GM12878 (cell line): ENCODE measurements at regions not wholly inside any gene's neighbourhood (a gene's known extent, or its start where the extent isn't known, plus 50 kb on each side); places are given as distances from the start of the nearest gene placed in this dataset.

Experiments used
- ATAC-seq: fragments of 200-7000 bp; cut with Tn5 transposase; 3 replicates; pipeline ENCODE4 v1.9.1; 2020; ENCODE audit warnings: mild to moderate bottlenecking, moderate library complexity
- BruUV-seq: library from RNA; stranded (reverse); fragments of 400-500 nt; replicated peaks from 2 replicates; lab custom pipeline; 2021; lab: Mats Ljungman, UMichigan
- CTCF ChIA-PET: fragments of 300-600 bp; sonication (Branson Sonifier 250); formaldehyde crosslinking; extraction: SDS; loops from one replicate; lab custom pipeline; 2021; ENCODE audit warnings: inconsistent platforms; lab: Yijun Ruan, JAX
- POLR2A ChIA-PET: fragments of 350-600 bp; formaldehyde crosslinking; extraction: SDS; loops from one replicate; lab custom pipeline; 2021; ENCODE audit warnings: inconsistent platforms; lab: Charles Lee
- RAD21 ChIA-PET: fragments of 300-600 bp; sonication (Branson Sonifier 250); formaldehyde crosslinking; loops from one replicate; lab custom pipeline; 2023; ENCODE audit warnings: antibody characterized with exemption; ENCODE audit not compliant: unreplicated experiment; lab: Charles Lee
- SMC1A ChIA-PET: fragments of 300-600 bp; sonication (Branson Sonifier 250); formaldehyde crosslinking; loops from one replicate; lab custom pipeline; 2023; ENCODE audit not compliant: unreplicated experiment, uncharacterized antibody; lab: Charles Lee
- DNase-seq: peaks from one replicate; pipeline ENCODE4 v3.0.0-alpha.2; 2011; ENCODE audit warnings: low read depth, low spot score
- FAIRE-seq: peaks from 3 replicates; lab custom pipeline; 2011; peaks lifted over from hg19 to GRCh38; lab: Jason Lieb, UNC
- H2AFZ ChIP-seq: 2 replicates; pipeline ENCODE4 v1.6.0; 2011; ENCODE audit warnings: low read depth, low read length, control low read depth; ENCODE audit not compliant: control insufficient read depth
- H3K27ac ChIP-seq: 2 replicates; pipeline ENCODE4 v1.5.1; 2011; ENCODE audit warnings: control low read depth; ENCODE audit not compliant: control insufficient read depth, insufficient read depth
- H3K27me3 ChIP-seq, 2 experiments: replicated peaks in 1 of 2; 2 replicates each; pipeline versions ENCODE4 v1.6.0 to v1.6.1; 2011; ENCODE audit warnings: low read length in 1 of 2; ENCODE audit not compliant: control insufficient read depth in 2 of 2, insufficient read depth in 2 of 2
- H3K36me3 ChIP-seq, 2 experiments: 2 replicates each; pipeline ENCODE4 v1.5.1; 2011; ENCODE audit warnings: low read length in 1 of 2; ENCODE audit not compliant: control insufficient read depth in 2 of 2, insufficient read depth in 2 of 2
- H3K4me1 ChIP-seq: 2 replicates; pipeline ENCODE4 v1.6.1; 2011; ENCODE audit warnings: mild to moderate bottlenecking, low read length, moderate library complexity, mixed read lengths; ENCODE audit not compliant: control insufficient read depth, insufficient read depth
- H3K4me2 ChIP-seq: 2 replicates; pipeline ENCODE4 v1.6.0; 2011; ENCODE audit warnings: control low read depth; ENCODE audit not compliant: control insufficient read depth, insufficient read depth
- H3K4me3 ChIP-seq: fragments of 200-600 bp; sonication (generic); 2 replicates; pipeline ENCODE4 v1.5.1; 2016
- H3K79me2 ChIP-seq: 2 replicates; pipeline ENCODE4 v1.6.0; 2011; ENCODE audit warnings: low read length; ENCODE audit not compliant: control insufficient read depth, insufficient read depth
- H3K9ac ChIP-seq: 2 replicates; pipeline ENCODE4 v1.8.0; 2011; ENCODE audit warnings: low read length, control low read depth, mixed read lengths; ENCODE audit not compliant: control insufficient read depth, insufficient read depth
- H3K9me3 ChIP-seq: replicated peaks from 3 replicates; pipeline ENCODE4 v1.5.1; 2011; ENCODE audit warnings: mild to moderate bottlenecking, low read length; ENCODE audit not compliant: control insufficient read depth, insufficient read depth
- H4K20me1 ChIP-seq: 2 replicates; pipeline ENCODE4 v1.6.0; 2011; ENCODE audit not compliant: control insufficient read depth, insufficient read depth
- BCLAF1 ChIP-seq: fragments of 450-650 bp; IDR thresholded peaks from 2 replicates; pipeline ENCODE4 v1.6.1; 2017; ENCODE audit warnings: antibody characterized with exemption, mild to moderate bottlenecking, moderate library complexity
- ELK1 ChIP-seq: IDR thresholded peaks from 2 replicates; pipeline ENCODE4 v1.6.1; 2012; ENCODE audit warnings: low read depth, low read length, improper control_type of control experiment
- FOS ChIP-seq: IDR thresholded peaks from 3 replicates; pipeline ENCODE4 v1.6.1; 2011; ENCODE audit warnings: borderline replicate concordance; ENCODE audit not compliant: insufficient read length; ENCODE audit errors: extremely low read depth
- FOXM1 ChIP-seq: IDR thresholded peaks from 2 replicates; pipeline ENCODE4 v1.6.1; 2012; ENCODE audit warnings: low read depth, mild to moderate bottlenecking, inconsistent platforms, low read length, moderate library complexity
- MEF2A ChIP-seq: IDR thresholded peaks from 2 replicates; pipeline ENCODE4 v1.6.1; 2011; ENCODE audit warnings: low read depth, mild to moderate bottlenecking, low read length, moderate library complexity; ENCODE audit not compliant: insufficient read depth
- MXI1 ChIP-seq: fragments of 150-350 bp; IDR thresholded peaks from 2 replicates; pipeline ENCODE4 v1.6.1; 2011; ENCODE audit warnings: low read depth, mild to moderate bottlenecking, inconsistent platforms, low read length, improper control_type of control experiment
- NR2F1 ChIP-seq: fragments of 450-650 bp; conservative IDR thresholded peaks from 2 replicates; pipeline ENCODE4 v1.6.1; 2017; ENCODE audit warnings: mild to moderate bottlenecking
- SMARCA5 ChIP-seq: fragments of 450-650 bp; IDR thresholded peaks from 2 replicates; pipeline ENCODE4 v1.6.1; 2017; ENCODE audit warnings: mild to moderate bottlenecking
- STAT1 ChIP-seq: fragments of 450-650 bp; conservative IDR thresholded peaks from 2 replicates; pipeline ENCODE4 v1.6.1; 2014; ENCODE audit warnings: antibody characterized with exemption, mild to moderate bottlenecking
- USF1 ChIP-seq: IDR thresholded peaks from 2 replicates; pipeline ENCODE4 v1.6.1; 2011; ENCODE audit warnings: borderline replicate concordance, low read depth, mild to moderate bottlenecking, moderate library complexity, mixed read lengths, low read length; ENCODE audit not compliant: insufficient read depth; ENCODE audit errors: extremely low read length
- WRNIP1 ChIP-seq: IDR thresholded peaks from 2 replicates; pipeline ENCODE4 v1.6.1; 2011; ENCODE audit warnings: low read depth, low read length, improper control_type of control experiment, borderline replicate concordance
- ZNF217 ChIP-seq: fragments of 450-650 bp; IDR thresholded peaks from 2 replicates; pipeline ENCODE4 v1.6.1; 2017; ENCODE audit warnings: antibody characterized with exemption, mild to moderate bottlenecking
- WGBS: methylation state at CpG from one replicate; pipeline ENCODE4 v1.1.6; 2016; ENCODE audit warnings: low lambda C conversion rate; ENCODE audit not compliant: insufficient replicate concordance, insufficient coverage; ENCODE audit errors: missing lambda C conversion rate; 5-methylcytosine and 5-hydroxymethylcytosine counted together
- in situ Hi-C: fragments of 300-500 bp; cut with MboI; formaldehyde crosslinking; loops from 9 replicates; pipeline ENCODE4 v1.14.3; 2018; ENCODE audit warnings: mixed read lengths
- intact Hi-C: fragments of 100-400 bp; cut with micrococcal nuclease; formaldehyde crosslinking; loops from one replicate; pipeline ENCODE4 v1.14.2; 2022; ENCODE audit not compliant: unreplicated experiment
- TF ChIP-seq, protein P1 (sequence below): fragments of 450-650 bp; IDR thresholded peaks from 2 replicates; pipeline ENCODE4 v1.6.1; 2017; ENCODE audit warnings: borderline replicate concordance
- TF ChIP-seq, protein P2 (sequence below): fragments of 450-650 bp; IDR thresholded peaks from 2 replicates; pipeline ENCODE4 v1.6.1; 2018; ENCODE audit warnings: borderline replicate concordance, mild to moderate bottlenecking; ENCODE audit not compliant: partially characterized antibody

DNA sequence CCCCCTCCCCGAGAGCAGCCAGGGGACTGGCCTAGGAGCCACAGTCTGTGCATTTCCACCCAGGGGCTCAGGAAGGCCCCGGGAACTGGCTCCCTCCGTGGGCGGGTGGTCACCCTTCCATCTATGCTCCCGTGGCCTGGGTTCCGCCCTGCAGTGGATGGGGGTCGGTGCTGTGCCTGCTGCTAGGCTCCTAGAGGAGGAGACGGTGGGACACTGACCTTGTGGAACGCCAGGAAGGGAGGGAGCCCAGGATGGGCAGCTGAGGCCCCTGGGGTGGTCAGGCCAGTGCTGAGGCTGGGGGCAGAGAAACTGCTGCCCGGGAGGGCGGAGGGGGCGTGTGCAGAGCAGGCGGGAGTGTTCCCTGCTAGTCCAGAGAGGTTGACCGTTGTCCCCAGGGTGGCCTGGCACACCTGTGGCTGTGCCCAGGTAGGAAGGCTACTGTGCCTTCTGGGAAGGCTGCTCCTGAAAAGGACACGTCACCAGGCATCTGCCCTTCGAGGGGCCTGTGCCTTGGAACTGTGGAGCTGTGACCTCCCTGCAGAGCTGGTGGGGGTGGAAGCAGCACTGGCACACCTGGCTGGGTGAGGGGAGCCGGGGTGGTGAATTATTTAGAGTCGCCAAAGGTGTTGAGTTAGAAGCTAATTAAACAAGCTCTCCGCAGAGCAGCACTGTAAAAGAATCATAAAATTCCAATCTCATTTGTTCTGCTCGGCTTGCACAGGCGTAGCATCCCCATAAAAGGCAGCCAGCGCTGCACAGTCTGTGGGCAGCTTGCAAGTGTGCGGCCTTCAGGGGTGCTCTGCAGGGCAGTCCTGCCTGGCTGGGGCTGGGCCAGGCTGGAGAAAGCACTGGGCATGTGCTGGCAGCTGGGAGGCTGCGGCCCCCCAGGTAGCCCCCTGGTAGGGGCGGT lies 145.1 kb downstream of the KIF26A start:
- no peak for ATAC-seq
- 35% methylated on average over 24 of the region's 25 CpGs for WGBS
- TF ChIP-seq NR2F1, result no peak
- TF ChIP-seq BCLAF1, result no peak
- TF ChIP-seq, protein P1, sequence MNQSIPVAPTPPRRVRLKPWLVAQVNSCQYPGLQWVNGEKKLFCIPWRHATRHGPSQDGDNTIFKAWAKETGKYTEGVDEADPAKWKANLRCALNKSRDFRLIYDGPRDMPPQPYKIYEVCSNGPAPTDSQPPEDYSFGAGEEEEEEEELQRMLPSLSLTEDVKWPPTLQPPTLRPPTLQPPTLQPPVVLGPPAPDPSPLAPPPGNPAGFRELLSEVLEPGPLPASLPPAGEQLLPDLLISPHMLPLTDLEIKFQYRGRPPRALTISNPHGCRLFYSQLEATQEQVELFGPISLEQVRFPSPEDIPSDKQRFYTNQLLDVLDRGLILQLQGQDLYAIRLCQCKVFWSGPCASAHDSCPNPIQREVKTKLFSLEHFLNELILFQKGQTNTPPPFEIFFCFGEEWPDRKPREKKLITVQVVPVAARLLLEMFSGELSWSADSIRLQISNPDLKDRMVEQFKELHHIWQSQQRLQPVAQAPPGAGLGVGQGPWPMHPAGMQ, result no peak
- TF ChIP-seq FOXM1, result no peak
- TF ChIP-seq FOS, result no peak
- TF ChIP-seq WRNIP1, result no peak
- TF ChIP-seq MEF2A, result no peak
- no peak for TF ChIP-seq ELK1
- no peak for TF ChIP-seq MXI1
- TF ChIP-seq SMARCA5, result no peak
- no peak for TF ChIP-seq STAT1
- no peak for TF ChIP-seq USF1
- TF ChIP-seq, protein P2, sequence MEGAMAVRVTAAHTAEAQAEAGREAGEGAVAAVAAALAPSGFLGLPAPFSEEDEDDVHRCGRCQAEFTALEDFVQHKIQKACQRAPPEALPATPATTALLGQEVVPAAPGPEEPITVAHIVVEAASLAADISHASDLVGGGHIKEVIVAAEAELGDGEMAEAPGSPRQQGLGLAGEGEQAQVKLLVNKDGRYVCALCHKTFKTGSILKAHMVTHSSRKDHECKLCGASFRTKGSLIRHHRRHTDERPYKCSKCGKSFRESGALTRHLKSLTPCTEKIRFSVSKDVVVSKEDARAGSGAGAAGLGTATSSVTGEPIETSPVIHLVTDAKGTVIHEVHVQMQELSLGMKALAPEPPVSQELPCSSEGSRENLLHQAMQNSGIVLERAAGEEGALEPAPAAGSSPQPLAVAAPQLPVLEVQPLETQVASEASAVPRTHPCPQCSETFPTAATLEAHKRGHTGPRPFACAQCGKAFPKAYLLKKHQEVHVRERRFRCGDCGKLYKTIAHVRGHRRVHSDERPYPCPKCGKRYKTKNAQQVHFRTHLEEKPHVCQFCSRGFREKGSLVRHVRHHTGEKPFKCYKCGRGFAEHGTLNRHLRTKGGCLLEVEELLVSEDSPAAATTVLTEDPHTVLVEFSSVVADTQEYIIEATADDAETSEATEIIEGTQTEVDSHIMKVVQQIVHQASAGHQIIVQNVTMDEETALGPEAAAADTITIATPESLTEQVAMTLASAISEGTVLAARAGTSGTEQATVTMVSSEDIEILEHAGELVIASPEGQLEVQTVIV, result no peak
- TF ChIP-seq ZNF217, result no peak

More for the DNA sequence above, 145.1 kb downstream of the KIF26A start:
- in situ Hi-C loops, result no loop called here
- Histone ChIP-seq H2AFZ (no peak overlapping the region), H3K27me3 (no peaks in the 10 kb centered on the region), H3K79me2 (no peaks in the 10 kb centered on the region), H3K36me3 (no peaks in the 10 kb centered on the region), H3K9me3 (no peaks in the 10 kb centered on the region), H4K20me1 (no peaks in the 10 kb centered on the region), H3K4me2 (no peak overlapping the region), H3K27ac (no peak overlapping the region), H3K4me3 (no peak overlapping the region), H3K9ac (no peak overlapping the region), H3K4me1 (no peaks in the 10 kb centered on the region)
- no TSS peak for BruUV-seq
- RAD21 ChIA-PET, result no interaction called here
- POLR2A ChIA-PET, result no interaction called here
- no peak for FAIRE-seq
- intact Hi-C loops, result no loop called here
- SMC1A ChIA-PET, result no interaction called here
- CTCF ChIA-PET, result interaction anchor here (0.7 kb wide), 1 partner anchor 24 kb away, joined by 3 read pairs; no protein-coding TSS in a partner anchor
- DNase-seq, result no peak
